ENCODE measurements at regions not wholly inside any gene's neighbourhood (a gene's known extent, or its start where the extent isn't known, plus 50 kb on each side); places are given as distances from the start of the nearest gene placed in this dataset.
"Not testable (repeated sequence)": the region's sequence is repeated elsewhere in the genome, so short reads cannot be mapped to it uniquely, and the experiment has no call there.

DNA sequence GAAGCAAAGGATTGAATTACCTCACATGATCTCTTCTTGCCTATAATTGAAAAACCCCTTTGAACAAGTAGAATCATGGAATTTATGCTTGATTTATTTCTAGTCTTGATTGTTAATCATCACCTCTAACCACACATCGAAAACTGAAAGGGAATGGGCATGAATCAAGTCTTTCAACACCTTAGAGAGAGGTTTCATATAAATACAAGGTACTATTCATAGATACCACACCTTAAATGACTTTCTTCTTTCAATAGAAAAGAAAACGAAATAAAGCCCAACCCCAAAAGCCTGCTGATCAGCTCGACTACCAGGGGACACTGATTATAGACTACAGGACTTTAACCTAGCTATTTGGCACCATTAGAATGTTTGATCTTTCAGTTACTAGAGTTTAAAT lies 128.6 kb upstream of the PTPRZ1 start:
- DNase-seq = no peak

DNA sequence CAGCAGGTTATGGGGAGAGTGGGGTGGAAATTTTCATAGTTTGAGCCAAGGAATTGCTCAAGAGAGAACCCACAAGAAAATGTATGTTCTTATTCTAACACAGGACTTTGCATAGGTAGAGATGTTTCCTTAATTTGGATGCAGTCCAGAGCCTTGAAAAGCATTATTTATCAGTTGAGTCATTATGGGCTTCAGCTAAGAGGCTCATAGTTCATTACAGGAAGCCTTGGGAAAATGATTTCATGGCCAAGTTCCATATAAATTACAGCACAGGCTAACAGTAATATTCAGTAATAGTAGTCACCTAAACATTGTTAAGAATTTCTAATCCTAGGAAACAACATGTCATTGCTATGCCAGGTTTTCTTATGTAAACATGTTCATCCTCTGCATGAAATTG lies 131.1 kb upstream of the PTPRZ1 start:
- no peak for DNase-seq

DNA sequence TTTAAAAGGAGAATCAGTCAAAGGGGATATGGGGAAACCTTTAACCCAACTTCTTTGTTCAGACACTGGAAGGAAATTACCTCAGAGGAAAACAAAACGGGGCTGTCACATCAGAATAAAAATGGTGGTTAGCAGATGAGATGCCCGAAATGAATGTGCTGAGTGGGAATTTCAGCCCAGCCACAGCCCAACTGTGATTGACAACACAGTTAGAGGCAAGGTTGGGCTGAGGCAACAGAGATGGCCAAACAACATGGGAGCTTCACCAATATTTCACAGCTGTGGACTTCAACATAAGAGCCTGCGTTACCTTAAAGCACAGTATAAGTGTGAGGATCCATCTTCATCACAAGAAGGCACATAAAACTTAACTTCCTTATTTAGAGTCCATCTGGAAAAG lies 133.5 kb upstream of the PTPRZ1 start:
- no peak for DNase-seq

GRCh38 chr7:121730869-121731268 lies 142.1 kb upstream of the PTPRZ1 start:
- DNase-seq = no peak

DNA sequence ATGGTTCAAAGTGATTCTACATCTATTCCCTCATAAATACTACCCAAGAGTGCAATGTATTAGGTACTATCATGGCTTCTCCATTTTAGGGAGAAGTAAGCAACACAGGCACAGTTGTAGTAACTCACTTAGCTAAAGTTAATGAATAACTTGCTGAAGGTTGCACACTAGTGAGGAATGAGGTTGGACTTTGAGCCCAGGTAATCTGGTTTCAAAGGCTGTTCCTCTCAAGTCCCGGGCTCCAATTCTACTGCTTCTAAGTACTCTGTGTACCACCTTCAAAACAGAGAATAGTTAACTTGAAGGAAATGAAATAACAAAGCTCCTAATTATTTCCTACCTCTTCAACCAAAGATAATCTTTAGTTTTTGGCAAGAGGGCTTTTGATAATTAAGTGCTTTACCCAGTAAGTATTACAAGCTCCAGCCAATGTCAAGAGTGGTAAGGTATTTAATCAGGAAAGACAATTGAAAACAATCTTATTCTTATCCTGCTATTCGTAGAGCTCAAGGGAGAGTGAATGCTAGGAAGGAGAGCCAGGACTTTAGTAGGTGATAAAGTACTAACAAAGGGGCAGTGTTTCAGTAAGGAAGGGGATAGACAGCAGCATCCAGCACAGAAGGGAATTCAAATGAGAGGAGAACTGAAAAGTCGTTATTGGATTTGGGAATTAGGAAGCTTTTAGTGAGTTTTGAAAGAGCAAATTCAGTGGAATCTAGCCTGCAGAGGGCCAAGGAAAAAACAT lies 158.2 kb upstream of the PTPRZ1 start:
- no peak for DNase-seq

- not testable (repeated sequence) for DNase-seq
Observed at GRCh38 chr7:121712961-121713360, 160.0 kb upstream of the PTPRZ1 start.

DNA sequence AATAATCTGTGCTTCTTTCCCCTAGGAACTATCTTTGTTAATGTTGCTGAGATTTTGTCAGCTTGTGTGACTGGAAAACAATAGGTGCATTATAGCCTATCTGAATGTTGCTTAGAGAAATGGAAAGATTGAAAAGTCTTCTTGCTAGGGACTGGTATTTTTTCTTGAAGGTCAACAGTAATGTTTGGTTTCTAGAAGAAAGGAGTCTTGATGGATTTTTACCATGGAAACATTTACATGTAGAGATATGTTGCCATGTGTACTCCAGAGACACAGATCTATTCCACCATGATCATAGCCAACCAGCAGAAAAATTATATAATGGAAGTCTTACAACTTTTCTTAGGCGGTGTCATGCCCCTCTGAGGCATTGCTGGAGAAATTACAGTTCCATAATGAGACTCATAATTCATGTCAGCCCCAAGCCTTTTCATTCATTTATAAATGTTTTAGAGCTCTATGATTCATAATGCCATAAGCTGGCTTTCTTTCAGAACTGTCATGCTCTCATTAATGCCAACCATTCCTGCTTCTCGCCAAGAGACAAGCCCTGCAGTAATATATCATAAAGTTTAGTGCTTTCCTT lies 175.1 kb upstream of the PTPRZ1 start:
- DNase-seq = no peak

DNA sequence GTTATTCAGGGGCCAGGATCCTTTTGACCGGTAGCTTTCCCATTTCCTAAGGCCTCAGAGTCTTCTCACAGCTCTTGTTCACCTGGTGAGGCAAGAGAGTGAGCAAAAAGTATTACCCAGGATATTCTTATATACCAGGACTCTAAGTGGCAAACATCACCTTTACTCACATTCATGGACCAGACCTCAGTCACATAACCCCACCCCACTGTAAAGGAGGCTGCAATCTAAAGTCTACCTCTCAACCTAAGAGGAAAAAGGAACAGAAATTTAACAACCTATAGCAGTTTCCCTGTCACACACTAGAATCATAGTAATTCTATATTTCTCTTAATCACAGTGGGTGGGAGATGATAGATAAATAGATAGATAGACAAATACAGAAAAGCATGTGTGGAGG lies 176.0 kb upstream of the PTPRZ1 start:
- DNase-seq = no peak

- DNase-seq = no peak
Observed at GRCh38 chr7:121689749-121690148, 183.2 kb upstream of the PTPRZ1 start.

GRCh38 chr7:121681700-121682099 lies 191.3 kb upstream of the PTPRZ1 start:
- DNase-seq = no peak

DNA sequence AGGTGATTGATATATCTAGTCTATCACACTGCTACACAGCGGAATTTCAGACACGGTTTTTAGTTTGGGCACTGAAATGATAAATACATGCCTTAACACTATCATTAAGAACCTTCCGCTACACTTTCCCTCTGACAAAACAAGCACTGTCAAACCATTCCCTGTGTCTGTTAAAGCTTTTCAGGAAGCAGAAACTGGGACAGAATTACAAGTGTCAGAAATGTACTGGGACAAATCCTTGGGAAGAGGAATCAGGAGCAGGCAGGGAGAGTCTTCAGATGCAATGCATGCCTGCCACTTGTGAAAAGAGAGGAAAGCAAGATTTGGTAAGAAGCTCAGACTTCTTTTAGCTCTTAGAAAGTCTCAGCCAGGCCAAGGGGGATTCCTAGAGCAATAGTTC lies 196.8 kb upstream of the PTPRZ1 start:
- DNase-seq = no peak

DNA sequence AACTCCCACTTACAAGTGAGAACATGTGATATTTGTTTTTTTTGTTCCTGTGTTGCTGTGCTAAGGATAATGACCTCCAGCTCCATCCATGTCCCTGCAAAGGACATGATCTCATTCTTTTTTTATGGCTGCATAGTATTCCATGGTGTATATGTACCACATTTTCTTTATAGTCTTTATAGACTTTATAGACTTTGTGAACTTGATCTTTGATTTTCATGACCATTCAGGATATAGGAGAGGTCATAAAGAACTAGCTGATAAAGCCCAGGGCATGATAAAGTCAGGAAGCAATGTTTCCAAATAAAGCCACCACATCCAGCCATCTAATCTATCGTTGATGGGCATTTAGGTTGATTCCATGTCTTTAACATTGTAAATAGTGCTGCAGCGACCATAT lies 198.5 kb upstream of the PTPRZ1 start:
- DNase-seq = not testable (repeated sequence)

- no peak for DNase-seq
Observed at GRCh38 chr7:121669144-121669543, 203.8 kb upstream of the PTPRZ1 start.

- no peak for DNase-seq
Observed at GRCh38 chr7:121666306-121666705, 206.7 kb upstream of the PTPRZ1 start.

DNA sequence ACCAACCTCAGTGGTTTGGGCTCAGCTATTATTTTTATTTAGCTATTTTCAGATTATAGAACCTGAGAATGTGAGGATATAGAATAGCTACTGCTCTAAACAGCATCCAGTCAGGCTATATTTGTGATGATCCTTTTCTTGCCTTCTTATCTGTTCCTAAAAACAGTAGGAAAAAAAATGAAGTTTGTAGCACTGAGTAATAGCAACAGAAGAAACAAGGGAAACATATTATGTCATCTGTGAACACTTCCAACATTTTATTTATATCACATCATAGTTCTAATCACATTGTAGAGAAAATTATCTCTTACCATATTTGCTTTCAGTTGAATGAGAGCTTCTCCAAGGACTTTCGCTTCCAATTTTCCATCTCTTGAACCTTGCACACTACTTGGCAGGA lies 229.6 kb upstream of the PTPRZ1 start:
- DNase-seq = no peak

GRCh38 chr7:121639705-121640104 lies 233.3 kb upstream of the PTPRZ1 start:
- no peak for DNase-seq

DNA sequence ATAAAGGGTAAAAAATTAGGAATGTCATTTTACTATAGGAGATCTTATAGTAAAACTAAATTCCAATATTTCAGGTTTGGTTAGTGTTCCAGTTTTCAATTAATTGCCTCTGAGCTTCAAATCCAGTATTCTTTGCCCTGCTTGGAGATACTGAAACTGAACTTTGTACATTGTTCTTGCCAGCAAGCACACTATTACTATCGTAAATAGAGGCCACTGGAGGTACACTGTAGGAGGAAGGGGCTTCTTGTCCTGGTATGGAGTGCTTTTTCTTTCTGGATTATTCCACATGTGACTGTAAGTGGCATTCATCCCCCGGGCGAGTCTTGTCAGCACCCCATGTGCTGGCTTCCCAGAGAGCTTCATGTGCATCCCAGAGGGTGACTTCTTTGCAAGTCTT lies 234.7 kb upstream of the PTPRZ1 start:
- no peak for DNase-seq

- no peak for DNase-seq
Observed at GRCh38 chr7:121634356-121634755, 238.2 kb upstream of the FAM3C start.

GRCh38 chr7:121633186-121633585 lies 237.1 kb upstream of the FAM3C start:
- DNase-seq = no peak

DNA sequence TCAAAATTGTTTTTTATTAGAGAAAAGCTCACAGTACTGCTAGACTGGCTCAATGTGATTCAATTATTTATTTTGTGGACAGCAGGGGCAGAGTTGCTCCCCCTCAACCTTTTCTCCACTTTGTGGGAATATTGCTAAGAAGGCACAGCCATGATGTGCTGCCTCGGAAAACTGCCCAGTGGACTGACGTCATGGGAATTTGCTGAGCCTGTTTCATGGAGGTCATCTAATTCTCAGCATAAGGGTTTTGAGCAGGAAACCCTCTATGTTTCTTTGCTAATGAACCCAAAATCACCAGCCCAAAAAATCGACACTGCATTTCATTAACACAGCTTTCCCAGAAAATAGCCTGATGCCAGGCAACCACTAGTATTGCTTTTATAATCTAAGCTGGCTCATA lies 228.8 kb upstream of the FAM3C start:
- DNase-seq = no peak

GRCh38 chr7:121623130-121623872 lies 227.2 kb upstream of the FAM3C start:
- no peak for DNase-seq

- no peak for DNase-seq
Observed at GRCh38 chr7:121621937-121622336, 225.8 kb upstream of the FAM3C start.

DNA sequence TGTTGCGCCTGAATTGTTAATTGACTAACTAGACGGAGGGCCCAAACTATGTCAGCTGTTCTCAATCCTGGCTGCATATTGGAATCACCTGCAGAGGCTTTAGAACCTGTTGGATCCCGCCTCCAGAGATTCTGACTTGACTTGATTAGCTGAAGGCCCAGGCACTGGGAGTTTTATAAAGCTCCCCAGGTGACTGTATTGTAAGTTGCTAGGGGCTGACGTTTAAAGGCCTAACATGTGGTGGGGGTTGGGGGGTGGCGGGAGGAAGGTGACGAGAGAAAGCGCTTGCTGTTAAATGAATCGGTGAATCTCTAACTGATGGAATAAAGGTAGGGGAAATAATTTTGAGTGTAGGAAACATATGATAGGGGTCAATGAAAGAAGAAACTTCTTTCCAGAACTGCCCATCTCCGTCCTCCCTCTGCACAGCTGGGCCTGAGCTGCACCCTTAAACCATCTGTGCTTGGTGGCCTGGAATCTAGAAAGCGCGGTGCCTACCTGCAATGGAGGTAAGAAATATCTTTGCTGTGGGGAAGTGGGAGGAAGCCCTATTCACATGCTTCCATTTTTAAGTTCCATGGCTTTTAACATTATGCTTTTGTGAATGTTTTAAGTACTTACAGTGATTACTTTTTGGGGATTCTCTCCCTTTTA lies 225.0 kb upstream of the FAM3C start:
- DNase-seq = no peak

DNA sequence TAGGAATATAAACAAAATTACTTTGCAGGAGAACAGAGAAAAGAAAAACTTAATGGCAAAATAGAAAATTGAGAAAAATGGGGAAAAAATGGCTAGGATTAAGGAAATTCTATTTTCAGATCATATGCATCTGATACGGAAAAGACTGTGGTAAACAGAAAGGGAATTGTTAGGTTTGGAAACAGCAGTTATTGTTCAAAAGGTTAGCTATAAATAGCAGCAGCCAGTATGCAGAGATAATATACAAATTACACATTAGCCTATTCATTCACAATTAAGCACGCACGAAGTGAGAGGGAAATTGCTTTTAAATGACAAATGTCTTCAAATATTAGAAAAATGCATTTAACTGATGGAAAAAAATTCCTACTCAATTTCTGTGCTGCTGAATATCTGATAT lies 224.1 kb upstream of the FAM3C start:
- DNase-seq = no peak
